Activated naive CD8-positive, alpha-beta T cell (primary cell): ENCODE measurements at regions not wholly inside any gene's neighbourhood (a gene's known extent, or its start where the extent isn't known, plus 50 kb on each side); places are given as distances from the start of the nearest gene placed in this dataset.

Source experiments
- H3K27ac Mint-ChIP-seq: one replicate; pipeline ENCODE4 v1.8.0; 2021; ENCODE audit warnings: mixed read lengths
- H3K27me3 Mint-ChIP-seq: one replicate; pipeline ENCODE4 v1.8.0; 2021; ENCODE audit warnings: mixed read lengths
- H3K36me3 Mint-ChIP-seq: one replicate; pipeline ENCODE4 v1.8.0; 2021; ENCODE audit warnings: mixed read lengths
- H3K4me1 Mint-ChIP-seq: one replicate; pipeline ENCODE4 v1.8.0; 2021; ENCODE audit warnings: low read depth, mixed read lengths
- H3K4me3 Mint-ChIP-seq: one replicate; pipeline ENCODE4 v1.8.0; 2021; ENCODE audit warnings: mild to moderate bottlenecking, mixed read lengths
- H3K9me3 Mint-ChIP-seq: one replicate; pipeline ENCODE4 v1.8.0; 2021; ENCODE audit warnings: low read depth, mixed read lengths

- Mint-ChIP-seq H3K4me3 (no peak overlapping the region), H3K4me1 (no peaks in the 10 kb centered on the region), H3K27ac (no peak overlapping the region), H3K36me3 (no peaks in the 10 kb centered on the region), H3K27me3 (no peaks in the 10 kb centered on the region), H3K9me3 (no peaks in the 10 kb centered on the region)
Measured at GRCh38 chr6:169853196-169854082, 102.0 kb downstream of the ERMARD start.

GRCh38 chr6:169852504-169853195 lies 101.2 kb downstream of the ERMARD start:
- no peaks in the 10 kb centered on the region for H3K36me3 Mint-ChIP-seq
- no peaks in the 10 kb centered on the region for H3K9me3 Mint-ChIP-seq
- H3K4me1 Mint-ChIP-seq, result no peaks in the 10 kb centered on the region
- no peak overlapping the region for H3K27ac Mint-ChIP-seq
- H3K4me3 Mint-ChIP-seq, result no peak overlapping the region
- no peaks in the 10 kb centered on the region for H3K27me3 Mint-ChIP-seq

GRCh38 chr6:169851641-169852503 lies 100.5 kb downstream of the ERMARD start:
- H3K27me3 Mint-ChIP-seq, result peaks cover 2% of the 10 kb centered on the region
- no peak overlapping the region for H3K4me3 Mint-ChIP-seq
- no peak overlapping the region for H3K27ac Mint-ChIP-seq
- H3K9me3 Mint-ChIP-seq, result no peaks in the 10 kb centered on the region
- H3K4me1 Mint-ChIP-seq, result no peaks in the 10 kb centered on the region
- H3K36me3 Mint-ChIP-seq, result no peaks in the 10 kb centered on the region

- H3K9me3 Mint-ChIP-seq, result no peaks in the 10 kb centered on the region
- no peak overlapping the region for H3K4me3 Mint-ChIP-seq
- H3K36me3 Mint-ChIP-seq, result no peaks in the 10 kb centered on the region
- H3K27me3 Mint-ChIP-seq, result peaks cover 2% of the 10 kb centered on the region
- H3K27ac Mint-ChIP-seq, result no peak overlapping the region
- H3K4me1 Mint-ChIP-seq, result no peaks in the 10 kb centered on the region
Measured at GRCh38 chr6:169850746-169851145, 99.3 kb downstream of the ERMARD start.

- Mint-ChIP-seq H3K4me3 (no peak overlapping the region), H3K9me3 (no peaks in the 10 kb centered on the region), H3K36me3 (no peaks in the 10 kb centered on the region), H3K27ac (no peak overlapping the region), H3K27me3 (peaks cover 2% of the 10 kb centered on the region), H3K4me1 (no peaks in the 10 kb centered on the region)
Measured at GRCh38 chr6:169850154-169850553, 98.7 kb downstream of the ERMARD start.

GRCh38 chr6:169849396-169849795 lies 98.0 kb downstream of the ERMARD start:
- Mint-ChIP-seq H3K9me3 (no peaks in the 10 kb centered on the region), H3K4me3 (no peak overlapping the region), H3K36me3 (no peaks in the 10 kb centered on the region), H3K4me1 (no peaks in the 10 kb centered on the region), H3K27me3 (peaks cover 2% of the 10 kb centered on the region), H3K27ac (no peak overlapping the region)

GRCh38 chr6:169848946-169849345 lies 97.5 kb downstream of the ERMARD start:
- Mint-ChIP-seq H3K4me3 (no peak overlapping the region), H3K9me3 (no peaks in the 10 kb centered on the region), H3K27ac (no peak overlapping the region), H3K27me3 (peaks cover 4% of the 10 kb centered on the region), H3K36me3 (no peaks in the 10 kb centered on the region), H3K4me1 (no peaks in the 10 kb centered on the region)

GRCh38 chr6:169847901-169848311 lies 96.5 kb downstream of the ERMARD start:
- Mint-ChIP-seq H3K36me3 (no peaks in the 10 kb centered on the region), H3K27me3 (peaks cover 6% of the 10 kb centered on the region), H3K4me1 (no peaks in the 10 kb centered on the region), H3K9me3 (no peaks in the 10 kb centered on the region), H3K27ac (no peak overlapping the region), H3K4me3 (no peak overlapping the region)

- Mint-ChIP-seq H3K4me3 (no peak overlapping the region), H3K27me3 (peaks cover 8% of the 10 kb centered on the region), H3K9me3 (no peaks in the 10 kb centered on the region), H3K36me3 (no peaks in the 10 kb centered on the region), H3K4me1 (no peaks in the 10 kb centered on the region), H3K27ac (no peak overlapping the region)
Measured at GRCh38 chr6:169847141-169847674, 95.8 kb downstream of the ERMARD start.

GRCh38 chr6:169846286-169847056 lies 95.0 kb downstream of the ERMARD start:
- H3K9me3 Mint-ChIP-seq, result no peaks in the 10 kb centered on the region
- no peak overlapping the region for H3K4me3 Mint-ChIP-seq
- H3K27ac Mint-ChIP-seq, result no peak overlapping the region

GRCh38 chr6:169845426-169846285 lies 94.2 kb downstream of the ERMARD start:
- Mint-ChIP-seq H3K27ac (no peak overlapping the region), H3K4me3 (no peak overlapping the region), H3K4me1 (no peaks in the 10 kb centered on the region), H3K27me3 (peaks cover 8% of the 10 kb centered on the region), H3K9me3 (no peaks in the 10 kb centered on the region), H3K36me3 (no peaks in the 10 kb centered on the region)

More at GRCh38 chr6:169846286-169847056, 95.0 kb downstream of the ERMARD start:
- no peaks in the 10 kb centered on the region for H3K4me1 Mint-ChIP-seq
- H3K36me3 Mint-ChIP-seq, result no peaks in the 10 kb centered on the region
- peaks cover 8% of the 10 kb centered on the region for H3K27me3 Mint-ChIP-seq

- Mint-ChIP-seq H3K27ac (no peak overlapping the region), H3K4me3 (no peak overlapping the region), H3K36me3 (no peaks in the 10 kb centered on the region), H3K27me3 (peaks cover 8% of the 10 kb centered on the region), H3K4me1 (no peaks in the 10 kb centered on the region), H3K9me3 (no peaks in the 10 kb centered on the region)
Measured at GRCh38 chr6:169844946-169845345, 93.5 kb downstream of the ERMARD start.

- no peak overlapping the region for H3K4me3 Mint-ChIP-seq
- no peaks in the 10 kb centered on the region for H3K36me3 Mint-ChIP-seq
- H3K27ac Mint-ChIP-seq, result no peak overlapping the region
- no peaks in the 10 kb centered on the region for H3K4me1 Mint-ChIP-seq
- H3K9me3 Mint-ChIP-seq, result no peaks in the 10 kb centered on the region
- peaks cover 8% of the 10 kb centered on the region for H3K27me3 Mint-ChIP-seq
Measured at GRCh38 chr6:169843991-169844390, 92.6 kb downstream of the ERMARD start.
